ENCODE measurements at regions not wholly inside any gene's neighbourhood (a gene's known extent, or its start where the extent isn't known, plus 50 kb on each side); places are given as distances from the start of the nearest gene placed in this dataset.

DNA sequence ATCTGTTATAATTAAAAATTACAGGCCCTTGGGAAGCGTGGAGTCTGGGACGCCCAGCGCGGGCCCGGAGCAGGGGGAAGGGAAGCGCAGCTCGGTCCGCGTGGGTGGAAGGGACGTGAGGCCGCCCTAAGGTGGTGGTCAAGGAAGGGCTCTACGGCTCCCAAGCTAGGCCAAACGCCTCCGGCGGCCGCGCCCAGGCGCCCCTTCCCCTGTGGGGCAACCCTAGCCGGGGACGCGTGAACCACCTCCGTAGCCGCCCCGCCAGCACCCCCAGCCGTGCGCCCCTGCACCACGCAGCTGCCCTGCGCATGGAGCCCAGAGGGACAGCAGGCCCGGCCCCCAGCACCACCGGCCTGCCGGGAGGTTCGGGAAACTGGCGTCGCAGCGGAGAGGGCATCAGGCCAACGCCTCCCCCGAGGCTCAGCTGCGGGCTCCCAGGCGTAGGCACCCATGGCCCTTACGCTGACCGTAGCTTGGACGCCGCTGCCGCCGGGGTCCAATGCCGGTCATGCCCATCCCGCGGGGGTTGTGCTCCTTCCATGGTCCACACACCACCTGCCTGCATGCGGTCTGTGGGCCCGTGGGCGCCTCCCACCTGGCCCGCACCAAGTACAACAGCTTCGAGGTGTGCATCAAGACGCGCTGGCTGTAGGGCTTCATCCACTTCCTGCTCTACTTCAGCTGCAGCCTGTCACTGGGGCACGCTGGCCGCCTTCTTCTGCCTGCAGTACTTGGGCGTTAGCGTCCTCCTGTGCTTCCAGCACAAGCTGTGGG lies 166.7 kb downstream of the SEPTIN7 start:
- TF ChIP-seq CTCF (IDR thresholded peaks at IDR 0.05) (no peak), POLR2A (IDR thresholded peaks at IDR 0.05) (no peak), POLR2AphosphoS5 (IDR thresholded peaks at IDR 0.05) (no peak)
